IMR-90 (cell line): ENCODE measurements at regions not wholly inside any gene's neighbourhood (a gene's known extent, or its start where the extent isn't known, plus 50 kb on each side); places are given as distances from the start of the nearest gene placed in this dataset.
A peak's percentile ranks its signal among the peaks of the same experiment; 100 is the strongest.

Experiments
- ATAC-seq: fragments of 200-7000 bp; cut with Tn5 transposase; 2 replicates; pipeline ENCODE4 v1.9.1; 2020; ENCODE audit warnings: low read depth, mild to moderate bottlenecking, moderate library complexity
- BruUV-seq: library from RNA; stranded (reverse); fragments of 400-500 nt; replicated peaks from 2 replicates; lab custom pipeline; 2021; lab: Mats Ljungman, UMichigan
- CTCF ChIA-PET: fragments of 300-600 bp; formaldehyde crosslinking; extraction: SDS; loops from one replicate; lab custom pipeline; 2021; ENCODE audit warnings: antibody characterized with exemption; lab: Yijun Ruan, JAX
- POLR2A ChIA-PET: fragments of 300-600 bp; sonication (Branson Sonifier 250); formaldehyde crosslinking; loops from one replicate; lab custom pipeline; 2022; ENCODE audit warnings: antibody characterized with exemption; ENCODE audit not compliant: unreplicated experiment; lab: Charles Lee
- DNase-seq: peaks from one replicate; pipeline ENCODE4 v3.0.0; 2013
- H2AFZ ChIP-seq: replicated peaks from 2 replicates; pipeline ENCODE3; 2013; ENCODE audit warnings: low read length, mild to moderate bottlenecking; ENCODE audit not compliant: poor library complexity
- H2AK5ac ChIP-seq: 2 replicates; pipeline ENCODE4 v1.6.1; 2013; ENCODE audit warnings: low read depth, low read length, inconsistent platforms
- H2AK9ac ChIP-seq: replicated peaks from 2 replicates; pipeline ENCODE3; 2013; ENCODE audit warnings: mild to moderate bottlenecking, low read depth, low read length, moderate library complexity; ENCODE audit not compliant: poor library complexity
- H2BK120ac ChIP-seq: 2 replicates; pipeline ENCODE4 v1.6.1; 2013; ENCODE audit warnings: low read depth, low read length, inconsistent platforms
- H2BK15ac ChIP-seq: 3 replicates; pipeline ENCODE4 v1.6.1; 2013; ENCODE audit warnings: low read depth, low read length, inconsistent platforms
- H2BK20ac ChIP-seq: 2 replicates; pipeline ENCODE4 v1.6.1; 2013; ENCODE audit warnings: low read depth, mild to moderate bottlenecking, inconsistent platforms, low read length, moderate library complexity
- H2BK5ac ChIP-seq: 2 replicates; pipeline ENCODE4 v1.6.1; 2013; ENCODE audit warnings: mild to moderate bottlenecking, low read depth, low read length, inconsistent platforms; ENCODE audit not compliant: poor library complexity, severe bottlenecking
- H3K14ac ChIP-seq: replicated peaks from 2 replicates; pipeline ENCODE4 v1.6.1; 2013; ENCODE audit warnings: low read depth, low read length, inconsistent platforms
- H3K18ac ChIP-seq: 2 replicates; pipeline ENCODE4 v1.6.1; 2013; ENCODE audit warnings: low read depth, low read length, control low read depth
- H3K23ac ChIP-seq: 2 replicates; pipeline ENCODE4 v1.6.1; 2013; ENCODE audit warnings: low read depth, low read length, inconsistent platforms
- H3K27ac ChIP-seq: 2 replicates; pipeline ENCODE4 v1.5.1; 2013; ENCODE audit warnings: mild to moderate bottlenecking, control low read depth, low read length; ENCODE audit not compliant: insufficient read depth
- H3K27me3 ChIP-seq: 2 replicates; pipeline ENCODE4 v1.6.1; 2013; ENCODE audit warnings: low read length; ENCODE audit not compliant: control insufficient read depth, insufficient read depth
- H3K36me3 ChIP-seq: 2 replicates; pipeline ENCODE4 v1.6.1; 2013; ENCODE audit warnings: low read length, mixed read lengths; ENCODE audit not compliant: control insufficient read depth, insufficient read depth
- H3K4ac ChIP-seq: 2 replicates; pipeline ENCODE4 v1.6.1; 2013; ENCODE audit warnings: low read depth, low read length, inconsistent platforms
- H3K4me1 ChIP-seq: 2 replicates; pipeline ENCODE4 v1.6.1; 2013; ENCODE audit warnings: low read length, mixed read lengths; ENCODE audit not compliant: control insufficient read depth, insufficient read depth
- H3K4me2 ChIP-seq: 2 replicates; pipeline ENCODE4 v1.6.1; 2013; ENCODE audit warnings: low read depth, mild to moderate bottlenecking, control low read depth, low read length, moderate library complexity
- H3K4me3 ChIP-seq: 2 replicates; pipeline ENCODE4 v1.5.1; 2013; ENCODE audit warnings: low read depth, mild to moderate bottlenecking, control low read depth, low read length, moderate library complexity; ENCODE audit not compliant: insufficient read depth
- H3K56ac ChIP-seq: 2 replicates; pipeline ENCODE4 v1.6.1; 2013; ENCODE audit warnings: low read length, inconsistent platforms; ENCODE audit not compliant: insufficient read depth; ENCODE audit errors: extremely low read depth
- H3K79me1 ChIP-seq, 2 experiments: 2 replicates each; pipeline ENCODE4 v1.6.1; 2013; ENCODE audit warnings: low read length in 2 of 2, inconsistent platforms in 1 of 2, low read depth in 1 of 2
- H3K9ac ChIP-seq: 2 replicates; pipeline ENCODE4 v1.6.1; 2013; ENCODE audit warnings: low read depth, low read length, control low read depth
- H3K9me1 ChIP-seq: 2 replicates; pipeline ENCODE4 v1.6.1; 2013; ENCODE audit warnings: low read length, inconsistent platforms; ENCODE audit not compliant: insufficient read depth
- H3K9me3 ChIP-seq: 2 replicates; pipeline ENCODE4 v1.6.1; 2013; ENCODE audit warnings: low read length; ENCODE audit not compliant: control insufficient read depth, insufficient read depth
- H4K20me1 ChIP-seq: 2 replicates; pipeline ENCODE4 v1.6.1; 2013; ENCODE audit warnings: low read length, inconsistent platforms; ENCODE audit not compliant: insufficient read depth
- H4K5ac ChIP-seq: 2 replicates; pipeline ENCODE4 v1.6.1; 2013; ENCODE audit warnings: mild to moderate bottlenecking, low read depth, low read length, control low read depth
- H4K8ac ChIP-seq, 2 experiments: 2 replicates each; pipeline ENCODE4 v1.6.1; 2013; ENCODE audit warnings: low read depth in 2 of 2, low read length in 2 of 2, control low read depth in 1 of 2, inconsistent platforms in 1 of 2
- H4K91ac ChIP-seq: 2 replicates; pipeline ENCODE4 v1.6.1; 2013; ENCODE audit warnings: low read depth, low read length, inconsistent platforms; ENCODE audit not compliant: insufficient read depth
- BHLHE40 ChIP-seq: fragments of 150-350 bp; IDR thresholded peaks from 2 replicates; pipeline ENCODE4 v1.6.1; 2016; ENCODE audit warnings: mild to moderate bottlenecking, low read depth, low read length
- CEBPB ChIP-seq: IDR thresholded peaks from 2 replicates; pipeline ENCODE4 v1.6.1; 2012; ENCODE audit warnings: low read depth, low read length, improper control_type of control experiment
- CHD1 ChIP-seq: IDR thresholded peaks from 2 replicates; pipeline ENCODE4 v1.6.1; 2012; ENCODE audit warnings: low read depth, low read length, improper control_type of control experiment
- CTCF ChIP-seq: conservative IDR thresholded peaks from 2 replicates; pipeline ENCODE4 v1.5.1; 2012; ENCODE audit warnings: mild to moderate bottlenecking, low read depth, low read length, improper control_type of control experiment
- ELK1 ChIP-seq: fragments of 150-350 bp; IDR thresholded peaks from 2 replicates; pipeline ENCODE4 v1.6.1; 2016; ENCODE audit warnings: low read depth, mild to moderate bottlenecking, low read length, moderate library complexity, borderline replicate concordance
- FOS ChIP-seq: fragments of 150-350 bp; IDR thresholded peaks from 2 replicates; pipeline ENCODE4 v1.6.1; 2016; ENCODE audit warnings: low read depth, low read length
- MAFK ChIP-seq: IDR thresholded peaks from 2 replicates; pipeline ENCODE4 v1.6.1; 2012; ENCODE audit warnings: low read depth, low read length, improper control_type of control experiment
- MAZ ChIP-seq: IDR thresholded peaks from 2 replicates; pipeline ENCODE4 v1.6.1; 2012; ENCODE audit warnings: low read depth, mild to moderate bottlenecking, low read length, improper control_type of control experiment, moderate library complexity, borderline replicate concordance
- MXI1 ChIP-seq: IDR thresholded peaks from 2 replicates; pipeline ENCODE4 v1.6.1; 2012; ENCODE audit warnings: low read depth, mild to moderate bottlenecking, low read length, moderate library complexity, borderline replicate concordance
- NFE2L2 ChIP-seq: fragments of 150-350 bp; IDR thresholded peaks from 2 replicates; pipeline ENCODE4 v1.6.1; 2016; ENCODE audit warnings: low read depth, mild to moderate bottlenecking, low read length
- POLR2A ChIP-seq: IDR thresholded peaks from 2 replicates; pipeline ENCODE4 v1.6.1; 2012; ENCODE audit warnings: mild to moderate bottlenecking, low read depth, low read length
- RAD21 ChIP-seq: IDR thresholded peaks from 2 replicates; pipeline ENCODE4 v1.6.1; 2012; ENCODE audit warnings: low read length, improper control_type of control experiment
- RCOR1 ChIP-seq: IDR thresholded peaks from 2 replicates; pipeline ENCODE4 v1.6.1; 2012; ENCODE audit warnings: mild to moderate bottlenecking, low read length, improper control_type of control experiment; ENCODE audit not compliant: insufficient replicate concordance
- RFX5 ChIP-seq: IDR thresholded peaks from 2 replicates; pipeline ENCODE4 v1.8.0; 2012; ENCODE audit warnings: low read depth, mild to moderate bottlenecking, low read length, moderate library complexity
- SMC3 ChIP-seq: fragments of 150-350 bp; IDR thresholded peaks from 2 replicates; pipeline ENCODE4 v1.6.1; 2016; ENCODE audit warnings: low read depth, mild to moderate bottlenecking, antibody characterized with exemption, low read length, moderate library complexity
- USF2 ChIP-seq: fragments of 150-350 bp; IDR thresholded peaks from 2 replicates; pipeline ENCODE4 v1.6.1; 2017; ENCODE audit warnings: mild to moderate bottlenecking, antibody characterized with exemption, low read length, low read depth
- WGBS, 2 experiments: methylation state at CpG; one replicate each; pipeline versions ENCODE4 v1.1.5 to v1.1.7; 2013; ENCODE audit warnings: missing lambda C conversion rate in 2 of 2; ENCODE audit not compliant: insufficient read length in 1 of 2; ENCODE audit errors: extremely low coverage in 2 of 2; 5-methylcytosine and 5-hydroxymethylcytosine counted together
- dilution Hi-C: fragments of 300-500 bp; cut with HindIII; formaldehyde crosslinking; loops from one replicate; pipeline ENCODE4 v1.14.3; 2018; ENCODE audit warnings: low sequenced_read_pairs; ENCODE audit not compliant: unreplicated experiment
- in situ Hi-C: fragments of 300-500 bp; cut with MboI; formaldehyde crosslinking; loops from 3 replicates; pipeline ENCODE4 v1.14.3; 2019; ENCODE audit warnings: low sequenced_read_pairs, inconsistent platforms, mixed read lengths
- intact Hi-C: fragments of 100-400 bp; cut with micrococcal nuclease; formaldehyde crosslinking; loops from 2 replicates; pipeline ENCODE4 v1.10.0; 2022

GRCh38 chr13:31424130-31424729, 224.5 kb downstream of the B3GLCT start:
- intact Hi-C loops: loop anchor here (1.0 kb wide), 3 partner anchors 188 to 250 kb away; partner anchors contain the start of gene B3GLCT
- no peak overlapping the region for H2BK20ac ChIP-seq
- H3K79me1 ChIP-seq: no peaks in the 10 kb centered on the region
- H4K5ac ChIP-seq: no peak overlapping the region
- no peak for TF ChIP-seq MXI1
- TF ChIP-seq POLR2A: no peak
- TF ChIP-seq CTCF: peak; percentile 91
- TF ChIP-seq MAFK: no peak
- no peak for TF ChIP-seq RCOR1
- peak; percentile 91 for TF ChIP-seq RAD21
- no peak for TF ChIP-seq USF2
- no peak for TF ChIP-seq MAZ
- no peak for TF ChIP-seq NFE2L2
- no peak for TF ChIP-seq CHD1
- TF ChIP-seq SMC3: peak; percentile 84
- TF ChIP-seq RFX5: no peak
- no peak for TF ChIP-seq FOS
- no peak for TF ChIP-seq BHLHE40
- TF ChIP-seq ELK1: no peak
- no peak for TF ChIP-seq CEBPB
- H3K9me1 ChIP-seq: no peaks in the 10 kb centered on the region
- no peak overlapping the region for H3K4ac ChIP-seq
- DNase-seq: peak; percentile 73
- dilution Hi-C loops: no loop called here
- no peak overlapping the region for H3K9ac ChIP-seq
- no peak overlapping the region for H3K4me2 ChIP-seq
- no CpG with 5 or more reads among the region's 6 CpGs for whole genome bisulfite sequencing, 2 experiments
- no peak overlapping the region for H2BK15ac ChIP-seq
- no peak overlapping the region for H2AK9ac ChIP-seq
- H3K56ac ChIP-seq: no peak overlapping the region
- H4K91ac ChIP-seq: no peak overlapping the region
- POLR2A ChIA-PET: interaction anchor here (0.6 to 0.7 kb wide), 2 partner anchors 40 to 289 kb away, joined by 5 to 7 read pairs; no protein-coding TSS in a partner anchor
- ATAC-seq: peak; percentile 100
- no peak overlapping the region for H3K23ac ChIP-seq
- H3K36me3 ChIP-seq: no peaks in the 10 kb centered on the region
- CTCF ChIA-PET: interaction anchor here (0.5 to 1.7 kb wide), 17 partner anchors 9 to 1548 kb away, joined by 3 to 19 read pairs (median 3); partner anchors contain the start of gene B3GLCT
- H3K14ac ChIP-seq: no peak overlapping the region
- H3K4me1 ChIP-seq: no peaks in the 10 kb centered on the region
- no peak overlapping the region for H2AK5ac ChIP-seq
- BruUV-seq: no TSS peak
- H3K9me3 ChIP-seq: no peaks in the 10 kb centered on the region
- H2AFZ ChIP-seq: peak overlapping the region; percentile 67
- no peak overlapping the region for H3K18ac ChIP-seq
- no peak overlapping the region for H2BK5ac ChIP-seq
- H2BK120ac ChIP-seq: no peak overlapping the region
- in situ Hi-C loops: loop anchor here (5.0 to 10.0 kb wide), 3 partner anchors 192 to 311 kb away; partner anchors contain the start of gene RXFP2
- H3K27me3 ChIP-seq: peaks cover 14% of the 10 kb centered on the region
- no peak overlapping the region for H4K8ac ChIP-seq
- H3K27ac ChIP-seq: no peak overlapping the region
- H3K4me3 ChIP-seq: no peak overlapping the region
- H4K20me1 ChIP-seq: no peaks in the 10 kb centered on the region
